ENCODE measurements at regions not wholly inside any gene's neighbourhood (a gene's known extent, or its start where the extent isn't known, plus 50 kb on each side); places are given as distances from the start of the nearest gene placed in this dataset.

- intact Hi-C loops (cut with DNase I; ENCODE audit: low total_unique reads): no loop called here
- H3K27ac ChIP-seq: no peak overlapping the region
- no peak for TF ChIP-seq CTCF (IDR thresholded peaks at IDR 0.05)
- no peaks in the 10 kb centered on the region for H3K36me3 ChIP-seq
- no peak for DNase-seq
- H3K27me3 ChIP-seq: no peaks in the 10 kb centered on the region
- no peaks in the 10 kb centered on the region for H3K4me1 ChIP-seq
- H3K4me3 ChIP-seq: no peak overlapping the region
- no peaks in the 10 kb centered on the region for H3K9me3 ChIP-seq
These were observed 363.6 kb upstream of the CCDC54 start for GRCh38 chr3:107013641-107014040.

- no peak overlapping the region for H3K4me3 ChIP-seq
- no peaks in the 10 kb centered on the region for H3K9me3 ChIP-seq
- no peak for TF ChIP-seq CTCF (IDR thresholded peaks at IDR 0.05)
- no peaks in the 10 kb centered on the region for H3K4me1 ChIP-seq
- H3K27ac ChIP-seq: no peak overlapping the region
- H3K27me3 ChIP-seq: no peaks in the 10 kb centered on the region
- intact Hi-C loops (cut with DNase I; ENCODE audit: low total_unique reads): no loop called here
- no peak for DNase-seq
- H3K36me3 ChIP-seq: no peaks in the 10 kb centered on the region
These were observed 352.6 kb upstream of the CCDC54 start for GRCh38 chr3:107024551-107025026.

GRCh38 chr3:107025961-107026360 lies 351.3 kb upstream of the CCDC54 start:
- no peaks in the 10 kb centered on the region for H3K36me3 ChIP-seq
- intact Hi-C loops (cut with DNase I; ENCODE audit: low total_unique reads): no loop called here
- no peak overlapping the region for H3K4me3 ChIP-seq
- no peaks in the 10 kb centered on the region for H3K4me1 ChIP-seq
- DNase-seq: no peak
- no peaks in the 10 kb centered on the region for H3K27me3 ChIP-seq
- no peak for TF ChIP-seq CTCF (IDR thresholded peaks at IDR 0.05)
- no peaks in the 10 kb centered on the region for H3K9me3 ChIP-seq
- H3K27ac ChIP-seq: no peak overlapping the region

- no peak for TF ChIP-seq CTCF (IDR thresholded peaks at IDR 0.05)
- DNase-seq: no peak
- H3K36me3 ChIP-seq: no peaks in the 10 kb centered on the region
- H3K9me3 ChIP-seq: no peaks in the 10 kb centered on the region
- H3K4me3 ChIP-seq: no peak overlapping the region
- no peak overlapping the region for H3K27ac ChIP-seq
- no peaks in the 10 kb centered on the region for H3K4me1 ChIP-seq
- intact Hi-C loops (cut with DNase I; ENCODE audit: low total_unique reads): no loop called here
- no peaks in the 10 kb centered on the region for H3K27me3 ChIP-seq
These were observed 349.2 kb upstream of the CCDC54 start for GRCh38 chr3:107028086-107028485.

GRCh38 chr3:107028626-107029025 lies 348.6 kb upstream of the CCDC54 start:
- Histone ChIP-seq H3K36me3 (no peaks in the 10 kb centered on the region), H3K27ac (no peak overlapping the region), H3K9me3 (no peaks in the 10 kb centered on the region), H3K27me3 (no peaks in the 10 kb centered on the region), H3K4me3 (no peak overlapping the region), H3K4me1 (no peaks in the 10 kb centered on the region)
- intact Hi-C loops (cut with DNase I; ENCODE audit: low total_unique reads): no loop called here
- DNase-seq: no peak
- TF ChIP-seq CTCF (IDR thresholded peaks at IDR 0.05): no peak

- H3K27ac ChIP-seq: no peak overlapping the region
- H3K4me3 ChIP-seq: no peak overlapping the region
- no peaks in the 10 kb centered on the region for H3K4me1 ChIP-seq
- H3K9me3 ChIP-seq: peaks cover 0 to 10% (median 0%) of the 10 kb centered on the region in 3 donors
- no peak for TF ChIP-seq CTCF (IDR thresholded peaks at IDR 0.05)
- H3K27me3 ChIP-seq: no peaks in the 10 kb centered on the region
- DNase-seq: no peak
- H3K36me3 ChIP-seq: no peaks in the 10 kb centered on the region
- intact Hi-C loops (cut with DNase I; ENCODE audit: low total_unique reads): no loop called here
These were observed 345.1 kb upstream of the CCDC54 start for GRCh38 chr3:107032111-107032510.

Measured in tibial artery (tissue), 4 donors.